T follicular helper cell (primary cell): ENCODE measurements at regions not wholly inside any gene's neighbourhood (a gene's known extent, or its start where the extent isn't known, plus 50 kb on each side); places are given as distances from the start of the nearest gene placed in this dataset.

Experiments used
- DNase-seq: peaks from one replicate; pipeline ENCODE4 v3.0.0-alpha.2; 2020; ENCODE audit warnings: low read depth

- no peak for DNase-seq
Measured at GRCh38 chr20:56835829-56836550, 206.9 kb downstream of the TFAP2C start.

- no peak for DNase-seq
Measured at GRCh38 chr20:56839222-56839621, 210.1 kb downstream of the TFAP2C start.

GRCh38 chr20:56839786-56840185 lies 210.7 kb downstream of the TFAP2C start:
- no peak for DNase-seq

- no peak for DNase-seq
Measured at GRCh38 chr20:56840716-56841261, 211.7 kb downstream of the TFAP2C start.

- no peak for DNase-seq
Measured at GRCh38 chr20:56841346-56841908, 212.3 kb downstream of the TFAP2C start.

- DNase-seq, result no peak
Measured at GRCh38 chr20:56842056-56842455, 212.9 kb downstream of the TFAP2C start.

GRCh38 chr20:56843386-56843785 lies 214.3 kb downstream of the TFAP2C start:
- no peak for DNase-seq

- DNase-seq, result no peak
Measured at GRCh38 chr20:56843817-56844216, 214.7 kb downstream of the TFAP2C start.

GRCh38 chr20:56845546-56846086 lies 216.5 kb downstream of the TFAP2C start:
- DNase-seq, result no peak

GRCh38 chr20:56848561-56848960 lies 219.5 kb downstream of the TFAP2C start:
- no peak for DNase-seq

- no peak for DNase-seq
Measured at GRCh38 chr20:56851552-56851951, 222.4 kb downstream of the TFAP2C start.

GRCh38 chr20:56855708-56856107 lies 226.6 kb downstream of the TFAP2C start:
- no peak for DNase-seq

- DNase-seq, result no peak
Measured at GRCh38 chr20:56857950-56858349, 228.8 kb downstream of the TFAP2C start.

- DNase-seq, result no peak
Measured at GRCh38 chr20:56859039-56859800, 230.1 kb downstream of the TFAP2C start.

- no peak for DNase-seq
Measured at GRCh38 chr20:56859801-56860261, 230.7 kb downstream of the TFAP2C start.

GRCh38 chr20:56860413-56860812 lies 231.3 kb downstream of the TFAP2C start:
- no peak for DNase-seq

GRCh38 chr20:56861590-56861989 lies 232.5 kb downstream of the TFAP2C start:
- no peak for DNase-seq

GRCh38 chr20:56865055-56865454 lies 235.9 kb downstream of the TFAP2C start:
- no peak for DNase-seq

GRCh38 chr20:56867128-56867527 lies 238.0 kb downstream of the TFAP2C start:
- no peak for DNase-seq

GRCh38 chr20:56868746-56869145 lies 239.6 kb downstream of the TFAP2C start:
- DNase-seq, result no peak

GRCh38 chr20:56870271-56870670 lies 241.2 kb downstream of the TFAP2C start:
- DNase-seq, result no peak

- no peak for DNase-seq
Measured at GRCh38 chr20:56871691-56872090, 242.6 kb downstream of the TFAP2C start.
